SK-N-DZ (cell line): ENCODE measurements at regions not wholly inside any gene's neighbourhood (a gene's known extent, or its start where the extent isn't known, plus 50 kb on each side); places are given as distances from the start of the nearest gene placed in this dataset.
"Not testable (repeated sequence)": the region's sequence is repeated elsewhere in the genome, so short reads cannot be mapped to it uniquely, and the experiment has no call there.

Source experiments
- DNase-seq: peaks from one replicate; pipeline ENCODE4 v3.0.0-alpha.2; 2015; ENCODE audit warnings: low spot score

GRCh38 chr6:90689172-90689571 lies 102.3 kb upstream of the MAP3K7 start:
- no peak for DNase-seq

- DNase-seq: no peak
Observed at GRCh38 chr6:90687775-90688380, 101.0 kb upstream of the MAP3K7 start.

- no peak for DNase-seq
Observed at GRCh38 chr6:90681863-90682262, 95.0 kb upstream of the MAP3K7 start.

- no peak for DNase-seq
Observed at GRCh38 chr6:90678049-90678779, 91.3 kb upstream of the MAP3K7 start.

GRCh38 chr6:90677440-90677839 lies 90.6 kb upstream of the MAP3K7 start:
- DNase-seq: peak; percentile 42

GRCh38 chr6:90676516-90677300 lies 89.8 kb upstream of the MAP3K7 start:
- DNase-seq: no peak

- not testable (repeated sequence) for DNase-seq
Observed at GRCh38 chr6:90675107-90675506, 88.2 kb upstream of the MAP3K7 start.

- not testable (repeated sequence) for DNase-seq
Observed at GRCh38 chr6:90674077-90674476, 87.2 kb upstream of the MAP3K7 start.

GRCh38 chr6:90669846-90670245 lies 83.0 kb upstream of the MAP3K7 start:
- no peak for DNase-seq

- no peak for DNase-seq
Observed at GRCh38 chr6:90669420-90669819, 82.5 kb upstream of the MAP3K7 start.

GRCh38 chr6:90668141-90668540 lies 81.3 kb upstream of the MAP3K7 start:
- no peak for DNase-seq

GRCh38 chr6:90663873-90664272 lies 77.0 kb upstream of the MAP3K7 start:
- DNase-seq: no peak

GRCh38 chr6:90663106-90663505 lies 76.2 kb upstream of the MAP3K7 start:
- DNase-seq: no peak

- DNase-seq: no peak
Observed at GRCh38 chr6:90660931-90661330, 74.1 kb upstream of the MAP3K7 start.

GRCh38 chr6:90658497-90658896 lies 71.6 kb upstream of the MAP3K7 start:
- DNase-seq: no peak

GRCh38 chr6:90656325-90656724 lies 69.5 kb upstream of the MAP3K7 start:
- DNase-seq: no peak

GRCh38 chr6:90654806-90655205 lies 67.9 kb upstream of the MAP3K7 start:
- DNase-seq: no peak

GRCh38 chr6:90654166-90654565 lies 67.3 kb upstream of the MAP3K7 start:
- peak; percentile 53 for DNase-seq

- no peak for DNase-seq
Observed at GRCh38 chr6:90653750-90654149, 66.9 kb upstream of the MAP3K7 start.

GRCh38 chr6:90650041-90650940 lies 63.4 kb upstream of the MAP3K7 start:
- DNase-seq: no peak

- DNase-seq: no peak
Observed at GRCh38 chr6:90648873-90649272, 62.0 kb upstream of the MAP3K7 start.

- no peak for DNase-seq
Observed at GRCh38 chr6:90646940-90647339, 60.1 kb upstream of the MAP3K7 start.
